HG03139 (cell line): ENCODE measurements at regions not wholly inside any gene's neighbourhood (a gene's known extent, or its start where the extent isn't known, plus 50 kb on each side); places are given as distances from the start of the nearest gene placed in this dataset.
"Not testable (repeated sequence)": the region's sequence is repeated elsewhere in the genome, so short reads cannot be mapped to it uniquely, and the experiment has no call there.

Source experiments
- ATAC-seq: cut with Tn5 transposase; IDR thresholded peaks from one replicate; pipeline ENCODE4 v1.9.1; 2021; ENCODE audit not compliant: unreplicated experiment

DNA sequence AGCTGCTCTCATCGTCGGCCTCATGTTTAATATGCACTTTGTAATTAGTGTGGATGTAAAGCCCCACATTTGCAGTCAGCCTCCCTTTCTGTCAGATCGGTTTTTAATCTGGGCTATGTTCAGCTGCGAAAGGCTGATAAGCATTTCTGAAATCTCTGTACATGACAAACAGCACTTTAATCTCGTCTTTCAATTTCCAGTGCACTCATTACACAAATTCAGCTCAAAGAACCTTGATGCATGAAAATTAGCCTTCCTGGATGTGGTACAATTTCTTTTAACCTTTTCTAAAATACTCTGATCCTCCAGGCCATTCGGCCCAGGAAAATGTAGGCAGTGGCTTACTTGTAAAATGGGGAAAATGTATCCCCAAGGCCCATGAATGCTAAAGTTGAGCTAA is 265.1 kb downstream of the RND3 start:
- no peak for ATAC-seq

- no peak for ATAC-seq
Observed at GRCh38 chr2:150219861-150220260, 267.6 kb downstream of the RND3 start.

- ATAC-seq = no peak
Observed at GRCh38 chr2:150215041-150215440, 272.4 kb downstream of the RND3 start.

- no peak for ATAC-seq
Observed at GRCh38 chr2:150214626-150215025, 272.8 kb downstream of the RND3 start.

DNA sequence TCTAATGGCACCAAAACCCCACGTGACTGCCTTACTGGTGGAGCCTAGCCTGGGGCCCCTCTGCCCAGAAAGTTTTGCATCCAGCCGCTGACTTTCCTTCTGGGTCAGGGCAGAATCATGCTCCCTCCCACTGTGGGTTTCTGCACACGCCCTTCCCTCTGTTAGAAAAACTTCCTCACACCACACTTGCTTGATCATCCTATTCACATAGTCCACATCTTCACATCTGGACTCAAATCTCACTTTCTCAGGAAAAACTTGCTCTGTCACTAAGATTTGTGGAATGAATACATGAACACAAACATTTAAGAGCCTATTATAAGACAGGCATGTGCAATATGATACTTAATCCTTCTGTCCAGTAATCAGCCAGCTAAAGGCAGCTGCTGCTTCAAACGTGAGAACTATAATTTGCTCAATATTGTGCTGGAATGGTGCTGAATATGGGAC is 274.7 kb downstream of the RND3 start:
- no peak for ATAC-seq

GRCh38 chr2:150211164-150211631 is 276.3 kb downstream of the RND3 start:
- ATAC-seq = no peak

- no peak for ATAC-seq
Observed at GRCh38 chr2:150209746-150210145, 277.7 kb downstream of the RND3 start.

DNA sequence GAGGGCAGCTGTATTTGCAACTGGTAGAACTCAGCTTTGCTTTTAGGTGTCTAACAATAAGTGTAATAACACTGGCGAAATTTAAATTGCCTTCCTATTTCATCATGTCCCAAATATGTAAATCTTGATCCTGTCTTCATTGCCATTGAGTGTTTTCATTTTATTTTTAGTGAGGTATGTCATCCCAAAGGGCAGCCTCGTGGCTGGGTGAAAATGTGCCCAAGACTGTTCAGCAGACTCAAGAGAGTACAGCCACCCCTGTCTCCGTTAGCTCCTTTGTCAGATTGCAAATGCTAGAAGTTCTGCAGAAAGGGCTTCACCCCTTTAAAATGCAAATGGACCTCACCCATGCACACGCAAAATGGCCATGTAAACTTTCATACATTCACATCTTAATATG is 278.8 kb downstream of the RND3 start:
- ATAC-seq = no peak

DNA sequence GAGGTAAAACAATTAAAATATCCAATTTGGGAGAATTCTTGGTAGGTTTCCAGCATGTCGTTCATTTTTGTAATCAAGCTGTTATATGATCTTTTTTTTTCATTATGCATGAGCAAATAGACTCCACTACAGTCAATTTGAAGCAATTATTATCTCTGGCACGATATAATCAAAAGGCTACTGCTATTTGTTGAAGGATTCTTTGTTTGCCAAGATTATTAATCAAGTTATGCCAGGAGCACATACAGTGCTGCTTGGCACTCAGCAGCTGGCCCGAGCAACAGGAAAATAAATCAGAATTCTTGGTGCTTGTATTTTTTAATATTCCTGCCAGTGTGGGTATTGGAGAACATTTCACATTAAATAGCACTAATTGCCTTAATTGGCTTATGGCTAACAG is 279.5 kb downstream of the RND3 start:
- ATAC-seq = no peak

DNA sequence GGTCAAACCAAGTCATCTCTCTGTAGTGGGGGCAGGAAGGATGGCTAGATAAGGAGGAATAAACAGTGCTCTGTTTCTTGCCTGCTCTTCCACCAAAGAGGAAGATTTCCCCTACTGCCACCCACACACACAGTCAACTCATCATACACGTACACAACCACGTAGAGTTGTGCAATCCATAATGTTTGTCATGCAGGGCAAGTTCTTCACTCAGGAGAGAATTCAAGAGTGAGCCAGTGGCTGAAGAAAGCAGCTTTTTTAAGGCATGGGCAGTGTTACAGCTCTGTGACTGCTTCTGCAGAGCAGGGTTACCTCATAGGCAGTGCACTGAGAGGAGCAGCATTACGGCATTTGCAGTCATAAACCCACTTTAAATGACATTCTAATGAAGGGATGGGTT is 283.0 kb downstream of the RND3 start:
- no peak for ATAC-seq

DNA sequence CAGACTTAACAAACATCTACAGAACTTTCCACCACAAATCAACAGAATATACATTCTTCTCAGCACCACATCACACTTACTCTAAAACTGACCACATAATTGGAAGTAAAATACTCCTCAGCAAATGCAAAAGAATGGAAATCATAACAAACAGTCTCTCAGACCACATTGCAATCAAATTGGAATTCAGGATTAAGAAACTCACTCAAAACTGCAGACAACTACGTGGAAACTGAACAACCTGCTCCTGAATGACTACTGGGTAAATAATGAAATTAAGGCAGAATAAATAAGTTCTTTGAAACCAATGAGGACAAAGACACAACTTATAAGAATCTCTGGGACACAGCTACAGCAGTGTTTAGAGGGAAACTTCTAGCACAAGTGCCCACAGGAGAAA is 292.7 kb downstream of the RND3 start:
- not testable (repeated sequence) for ATAC-seq

DNA sequence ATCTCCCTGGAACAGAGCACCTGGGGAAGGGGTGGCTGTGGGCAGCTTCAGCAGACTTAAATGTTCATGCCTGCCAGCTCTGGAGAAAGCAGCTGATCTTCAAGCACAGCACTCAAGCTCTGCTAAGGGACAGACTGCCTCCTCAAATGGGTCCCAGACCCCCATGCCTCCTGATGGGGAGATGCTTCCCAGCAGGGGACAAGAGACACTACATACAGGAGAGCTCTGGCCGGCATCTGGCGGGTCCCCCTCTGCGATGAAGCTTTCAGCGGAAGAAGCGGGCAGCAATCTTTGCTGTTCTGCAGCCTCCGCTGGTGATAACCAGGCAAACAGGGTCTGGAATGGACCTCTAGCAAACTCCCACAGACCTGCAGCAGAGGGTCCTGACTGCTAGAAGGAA is 294.8 kb downstream of the RND3 start:
- ATAC-seq = no peak

DNA sequence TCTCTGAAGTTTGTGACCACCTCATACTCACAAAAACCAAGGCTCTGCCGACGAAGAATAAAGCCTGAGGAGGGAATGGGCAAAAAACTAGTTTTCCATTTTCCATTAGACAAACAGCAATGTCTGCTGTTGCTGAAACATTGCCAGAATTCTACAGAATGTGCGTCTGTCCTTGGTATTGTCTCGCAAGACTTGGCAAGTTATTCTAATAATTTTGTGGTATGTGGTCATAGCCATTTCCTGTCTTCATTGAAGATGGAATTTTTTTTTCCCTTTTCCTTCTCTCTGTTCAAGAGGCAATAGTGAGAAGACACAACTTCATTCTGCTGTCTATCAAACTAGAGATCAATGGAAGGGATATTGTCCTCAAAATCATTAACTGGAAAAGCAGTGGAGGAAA is 296.1 kb downstream of the RND3 start:
- no peak for ATAC-seq

DNA sequence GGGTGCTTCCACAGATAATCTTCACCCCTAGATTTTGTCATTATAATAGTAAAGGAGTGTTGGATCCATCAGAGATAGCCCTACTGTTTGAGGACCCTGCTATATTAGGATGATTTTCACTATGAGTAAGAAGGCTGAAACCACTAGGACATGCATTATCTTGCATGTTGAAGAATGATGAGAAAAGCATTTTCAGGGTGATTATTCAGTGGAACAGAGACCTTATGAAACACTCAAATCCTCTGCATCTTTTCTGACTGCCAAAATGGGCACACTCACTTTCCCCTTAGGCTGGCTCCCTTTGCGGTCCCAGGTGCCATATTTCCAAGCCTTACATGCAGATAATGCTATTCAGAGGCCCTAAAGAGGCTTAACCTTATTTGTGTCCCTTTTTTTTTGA is 296.9 kb downstream of the RND3 start:
- no peak for ATAC-seq

- no peak for ATAC-seq
Observed at GRCh38 chr2:150188800-150189199, 298.7 kb downstream of the RND3 start.

- ATAC-seq = no peak
Observed at GRCh38 chr2:150188177-150188576, 299.3 kb downstream of the RND3 start.

GRCh38 chr2:150182566-150183235 is 304.8 kb downstream of the RND3 start:
- no peak for ATAC-seq

DNA sequence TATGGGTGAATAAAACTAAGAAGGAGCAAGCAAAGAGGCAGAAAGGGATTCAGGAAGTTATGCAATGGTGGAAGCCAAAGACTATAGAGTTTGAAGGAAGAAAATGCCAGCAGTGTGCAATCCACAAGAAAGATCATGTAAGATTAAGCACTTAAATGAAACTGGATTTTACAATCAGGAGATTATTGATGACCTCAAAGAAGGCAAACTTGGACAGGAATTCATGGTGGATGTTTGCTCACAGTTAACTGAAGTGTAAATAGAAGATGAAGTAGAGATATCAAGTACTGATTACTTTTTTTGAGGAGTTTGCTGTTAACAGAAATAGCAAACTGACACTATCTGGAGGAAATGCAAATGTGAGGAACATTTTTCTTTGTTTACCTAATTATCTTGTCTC is 308.9 kb downstream of the RND3 start:
- no peak for ATAC-seq

DNA sequence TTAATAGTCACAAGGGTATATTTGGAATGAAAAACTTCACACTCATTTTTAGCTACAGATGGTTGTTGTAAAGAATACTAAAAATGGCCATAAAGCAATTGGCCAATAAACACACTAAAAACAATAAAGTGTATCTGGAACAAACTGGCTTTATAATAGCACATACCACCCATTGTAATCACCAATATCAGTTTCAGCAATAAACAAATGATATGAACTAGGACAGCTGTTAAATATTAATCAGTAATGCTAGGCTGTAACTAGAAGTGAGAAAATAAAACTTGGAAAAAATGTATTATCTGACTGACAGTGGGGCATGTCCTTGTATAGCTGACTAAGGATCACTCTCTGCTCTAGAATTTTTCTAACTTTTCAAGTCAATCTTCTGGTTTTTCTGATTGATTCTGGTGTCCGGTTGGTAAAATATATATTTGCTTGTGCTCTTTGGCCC is 312.5 kb downstream of the RND3 start:
- ATAC-seq = no peak

DNA sequence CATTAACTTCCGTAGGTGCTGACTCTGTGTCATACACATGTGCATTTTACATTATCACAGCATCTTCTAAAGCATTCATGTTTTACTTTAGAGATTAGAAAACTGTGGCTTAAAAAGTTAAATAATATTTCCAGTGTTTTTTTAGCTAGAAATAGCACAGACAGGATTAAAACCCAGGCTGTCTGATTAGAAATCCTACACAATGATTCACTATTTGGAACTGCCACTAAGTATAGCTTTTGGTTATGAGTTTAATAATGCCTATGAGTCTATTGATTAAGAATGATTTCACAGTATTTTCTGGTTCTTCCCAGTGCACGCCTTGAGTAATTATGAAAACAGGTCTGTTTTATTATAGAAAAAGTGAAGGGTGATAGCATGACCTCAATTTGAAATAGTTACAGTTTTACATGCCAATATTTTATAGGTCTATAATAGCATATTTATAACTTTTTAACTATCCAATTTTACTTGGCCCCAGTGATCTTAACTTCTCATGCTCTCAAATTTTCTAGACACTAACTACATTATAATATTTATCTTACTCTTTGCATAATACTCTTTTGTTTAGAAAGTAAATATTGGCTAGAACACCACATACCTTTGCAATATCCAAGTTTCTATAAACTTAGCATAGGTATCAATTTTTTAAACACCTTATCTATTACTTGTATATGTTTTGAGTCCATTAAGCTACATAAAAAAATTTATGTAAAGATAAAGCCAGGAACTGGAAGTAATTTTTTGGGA is 313.2 kb downstream of the RND3 start:
- ATAC-seq = no peak

GRCh38 chr2:150171065-150171548 is 316.4 kb downstream of the RND3 start:
- no peak for ATAC-seq

GRCh38 chr2:150169237-150169629 is 318.2 kb downstream of the RND3 start:
- no peak for ATAC-seq
